SIG-M5 treated with dmso at 0.1 percent for 504 hours (cell line): ENCODE measurements at regions not wholly inside any gene's neighbourhood (a gene's known extent, or its start where the extent isn't known, plus 50 kb on each side); places are given as distances from the start of the nearest gene placed in this dataset.
A peak's percentile ranks its signal among the peaks of the same experiment; 100 is the strongest.
"Not testable (repeated sequence)": the region's sequence is repeated elsewhere in the genome, so short reads cannot be mapped to it uniquely, and the experiment has no call there.

Experiments
- DNase-seq: peaks from one replicate; lab custom pipeline; 2025; ENCODE audit not compliant: unreplicated experiment; lab: John Stamatoyannopoulos, UW

DNA sequence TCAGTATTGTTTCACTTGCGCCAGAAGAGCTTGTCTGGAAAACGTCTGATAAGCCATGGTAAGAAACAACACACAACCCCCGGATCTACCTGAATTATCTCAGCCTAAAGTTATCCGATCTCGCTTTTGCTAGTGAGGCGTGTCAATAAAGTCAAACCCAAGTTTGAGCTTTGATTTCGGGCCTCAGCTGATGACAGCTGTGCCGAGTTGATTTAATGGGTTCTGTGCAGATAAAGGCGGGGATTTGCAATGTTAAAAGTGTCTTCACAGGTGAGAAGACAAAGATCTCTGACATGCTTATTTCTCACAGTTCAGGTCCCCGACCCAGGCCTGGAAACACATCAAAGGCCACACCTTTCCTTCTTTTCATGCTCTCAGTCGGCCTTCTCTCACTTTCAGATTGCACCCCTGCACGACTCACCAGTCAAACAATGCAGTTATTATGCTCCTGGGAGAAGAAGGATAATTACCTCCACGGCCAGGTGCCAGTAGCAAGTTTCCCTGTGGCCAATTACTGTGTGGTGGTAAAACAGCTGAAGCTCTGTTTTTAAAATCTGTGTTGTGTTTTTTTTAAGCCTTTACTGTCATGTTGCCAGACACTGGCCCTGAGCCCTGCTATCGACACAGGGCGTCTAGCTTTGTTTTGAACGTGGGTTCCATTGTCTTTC, 245.3 kb upstream of the RUNX1 start:
- DNase-seq = no peak

DNA sequence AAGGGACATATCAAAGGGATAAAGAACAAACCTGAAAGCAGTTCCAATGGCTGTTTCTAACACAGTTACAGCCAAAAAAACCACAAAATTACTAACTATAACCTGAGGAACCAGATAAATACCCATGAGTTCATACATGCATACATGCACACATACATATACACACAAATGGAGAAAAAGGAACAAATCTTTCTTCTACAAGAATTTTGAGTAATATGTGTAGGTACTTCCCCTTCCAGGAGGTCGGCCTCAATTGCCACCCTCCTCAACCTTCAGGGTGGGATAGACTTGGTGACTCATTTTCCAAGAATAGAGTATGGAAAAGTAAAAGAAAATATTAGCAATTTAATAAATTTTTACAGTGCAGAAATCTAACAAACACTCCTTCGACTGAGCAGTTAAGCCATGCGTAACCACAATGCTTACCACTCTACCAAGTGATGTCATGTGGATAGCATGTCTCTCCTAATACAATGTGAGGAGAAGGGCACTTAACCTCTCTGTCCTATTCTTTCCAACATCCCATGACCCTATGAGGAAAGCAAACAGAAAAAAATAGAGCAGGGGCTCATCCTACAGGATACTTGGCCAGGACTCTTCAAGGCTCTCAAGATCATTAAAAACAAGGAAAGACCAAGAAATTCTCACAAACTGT, 243.0 kb upstream of the RUNX1 start:
- no peak for DNase-seq

DNA sequence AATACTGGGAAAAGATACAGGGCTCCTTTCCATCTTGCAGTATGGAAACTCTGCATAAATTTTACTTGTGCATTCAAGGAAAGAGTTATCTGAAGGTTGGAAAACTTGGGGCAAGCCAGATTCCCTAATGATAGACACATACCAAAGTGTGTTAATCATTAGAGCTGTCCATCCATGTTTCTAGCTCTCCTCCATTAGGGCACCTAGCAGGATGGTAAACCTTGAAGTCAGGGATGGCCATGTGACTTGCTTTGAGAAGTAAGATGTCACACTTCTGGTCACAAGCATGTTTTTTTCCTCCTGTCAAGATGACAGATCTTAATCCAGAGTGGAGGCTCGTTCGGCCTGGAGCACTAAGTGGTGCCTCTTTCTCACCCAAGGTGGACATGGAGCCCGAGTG, 241.9 kb upstream of the RUNX1 start:
- DNase-seq = no peak

DNA sequence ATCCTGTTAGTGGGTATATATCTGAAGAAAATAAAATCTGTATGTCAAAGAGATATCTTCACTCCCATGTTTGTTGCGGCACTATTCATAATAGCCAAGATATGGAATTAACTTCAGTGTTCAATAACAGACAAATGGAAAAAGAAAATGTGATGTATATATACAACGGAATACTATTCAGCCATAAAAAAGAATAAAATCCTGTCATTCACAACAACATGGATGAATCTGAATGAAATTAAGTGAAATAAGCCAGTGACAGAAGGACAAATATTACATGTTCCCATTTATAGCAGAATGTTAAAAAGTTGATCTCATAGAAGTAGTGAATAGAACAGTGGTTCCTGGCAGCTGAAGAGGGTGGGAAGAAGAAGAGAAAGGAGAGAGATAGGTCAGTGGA, 239.1 kb upstream of the RUNX1 start:
- DNase-seq = no peak

DNA sequence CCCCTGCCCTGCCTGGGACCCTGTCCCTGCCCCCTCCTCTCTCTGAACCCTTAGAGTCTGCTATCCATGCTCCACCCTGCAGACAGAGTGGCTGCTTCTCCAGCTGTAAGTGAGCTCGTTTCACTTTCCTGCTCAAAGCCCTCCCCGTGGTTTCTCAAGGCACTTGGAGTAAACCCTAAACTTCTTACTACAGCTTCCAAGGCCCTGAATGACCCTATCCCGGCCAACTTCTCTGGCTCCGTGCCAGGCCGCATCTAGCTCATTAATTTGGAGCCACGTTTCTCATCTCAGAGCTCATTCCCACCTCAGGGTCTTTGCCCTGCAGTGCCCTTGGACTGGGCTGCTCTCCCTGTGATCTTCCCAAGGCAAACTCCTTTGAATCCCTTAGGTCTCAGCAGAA, 235.1 kb upstream of the RUNX1 start:
- DNase-seq = no peak

DNA sequence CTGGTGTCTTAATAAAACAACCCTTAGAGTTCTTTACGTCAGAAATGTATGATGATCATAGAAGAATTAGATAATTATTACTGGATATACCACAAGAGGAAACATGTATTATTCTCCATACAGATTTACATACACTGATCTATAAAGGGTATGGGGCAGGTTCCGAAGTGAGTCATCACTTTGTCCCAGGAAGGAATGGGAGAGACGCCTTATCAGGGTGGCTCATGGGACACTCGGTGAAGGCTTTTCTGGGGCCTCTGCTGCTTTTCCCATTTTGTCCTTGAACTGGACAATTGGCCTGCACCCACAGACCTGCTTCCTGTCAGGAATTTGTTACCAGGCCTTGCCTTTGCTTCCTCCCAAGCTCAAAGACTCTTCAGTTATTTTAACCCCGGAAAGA, 233.8 kb upstream of the RUNX1 start:
- DNase-seq = no peak

DNA sequence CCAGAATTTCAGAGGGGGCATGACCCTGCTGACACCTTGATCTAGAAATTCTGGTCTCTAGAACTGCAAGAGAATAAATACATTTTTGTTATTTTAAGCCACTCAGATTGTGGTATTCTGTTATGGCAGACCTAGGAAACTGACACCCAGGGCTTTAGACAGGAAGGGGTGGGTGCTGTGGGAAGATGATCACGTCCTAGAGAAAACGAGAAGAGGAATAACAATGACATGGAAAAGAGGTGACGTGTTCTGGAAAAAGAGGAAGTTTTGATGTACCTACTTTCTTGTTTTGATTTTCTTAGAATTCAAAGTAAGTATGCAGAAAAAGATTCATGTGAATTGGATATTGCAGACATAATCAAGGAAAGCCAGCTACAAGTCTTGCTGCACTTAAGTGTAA, 232.9 kb upstream of the RUNX1 start:
- no peak for DNase-seq

DNA sequence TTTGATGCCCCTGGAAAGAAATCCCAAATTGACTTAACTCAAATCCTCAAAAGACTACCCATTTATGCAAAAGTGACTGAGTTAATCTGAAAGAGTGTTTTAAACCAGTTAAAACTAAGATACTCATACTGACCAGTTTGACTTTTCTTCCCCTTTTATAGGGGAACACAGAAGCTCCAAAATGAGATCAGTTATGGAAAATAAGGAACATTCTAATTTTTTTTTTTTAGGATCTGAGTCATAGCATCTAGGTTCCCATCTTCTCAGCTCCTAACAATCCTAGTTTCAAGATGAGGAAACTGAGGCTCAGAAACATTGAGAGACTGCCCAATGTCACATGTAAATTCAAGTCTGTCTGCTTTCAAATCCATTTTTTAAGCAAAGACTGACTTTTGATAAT, 231.1 kb upstream of the RUNX1 start:
- DNase-seq = no peak

DNA sequence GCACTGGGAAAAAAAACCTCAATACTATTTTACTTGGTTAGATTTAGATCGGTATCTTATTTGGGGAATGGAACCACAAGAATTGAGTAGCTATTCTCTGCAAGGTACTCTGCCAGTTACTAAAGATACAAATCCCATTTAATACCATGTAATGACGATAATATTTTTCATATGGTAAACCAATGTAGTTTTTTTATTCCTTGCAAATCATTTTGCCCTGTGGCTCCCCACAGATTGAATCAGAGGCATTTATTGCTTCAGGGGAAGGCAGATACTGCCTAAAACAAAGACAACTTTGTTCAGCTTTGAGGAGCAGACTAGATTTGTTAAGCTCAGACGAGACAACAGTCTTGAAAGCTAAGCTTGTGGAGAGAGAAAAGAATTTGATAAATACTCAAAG, 226.7 kb upstream of the RUNX1 start:
- no peak for DNase-seq

DNA sequence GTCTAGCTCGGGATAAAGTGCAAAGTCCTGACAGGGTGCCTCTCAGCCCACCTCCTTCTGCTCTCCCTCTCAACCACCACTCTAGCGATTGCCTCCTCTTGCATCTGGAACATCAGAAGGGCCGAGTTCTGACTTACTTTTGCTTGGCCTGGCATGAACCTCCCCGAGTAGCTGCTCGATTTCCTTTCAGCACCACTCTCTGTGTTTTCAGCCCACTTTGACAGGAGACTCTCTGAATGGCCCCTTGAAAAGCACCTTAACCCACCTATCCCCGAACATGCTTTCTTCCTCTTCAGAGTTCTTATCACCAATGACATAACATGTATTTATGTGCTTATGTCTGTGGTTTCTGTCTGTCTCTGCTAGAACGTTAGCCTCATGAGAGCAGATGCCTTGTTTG, 225.8 kb upstream of the RUNX1 start:
- DNase-seq = no peak

DNA sequence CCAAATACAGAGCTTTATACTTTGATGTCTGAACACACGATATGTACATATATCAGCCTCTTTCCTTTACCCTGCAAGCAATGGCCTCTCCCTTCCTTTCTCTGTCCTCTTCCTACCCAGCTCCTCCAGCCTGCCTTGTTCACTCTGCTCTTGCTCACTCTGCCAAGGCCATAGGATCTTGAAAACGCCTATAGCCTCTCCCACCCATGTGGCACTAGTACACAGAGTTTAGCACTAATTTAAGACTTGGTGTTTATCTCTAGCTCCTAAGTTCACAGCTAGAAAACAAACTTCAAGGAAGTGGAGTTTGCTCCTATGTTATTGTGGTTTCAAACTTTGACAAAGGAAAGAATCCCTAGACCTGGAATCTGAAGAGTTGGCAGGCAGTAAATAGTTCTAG, 225.0 kb upstream of the RUNX1 start:
- DNase-seq = no peak

DNA sequence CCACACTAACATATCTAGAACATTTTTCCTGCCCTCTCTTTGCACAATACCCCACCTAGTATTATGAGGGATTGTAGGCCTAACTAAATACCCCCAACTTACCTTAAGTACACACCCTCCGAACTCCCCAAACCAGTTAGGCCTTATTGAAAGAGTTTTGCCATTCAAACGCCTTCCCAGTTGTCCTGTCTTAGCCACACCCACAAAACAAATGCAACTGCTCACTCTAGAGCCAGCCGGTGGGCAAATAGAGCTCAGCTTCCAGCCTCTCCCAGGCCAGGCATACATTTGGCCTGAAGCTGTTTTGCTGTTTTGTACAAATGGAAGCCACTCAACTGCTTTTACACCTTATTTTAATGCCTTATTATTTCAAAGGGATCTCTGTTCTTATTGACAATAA, 224.2 kb upstream of the RUNX1 start:
- peak; percentile 40 for DNase-seq

DNA sequence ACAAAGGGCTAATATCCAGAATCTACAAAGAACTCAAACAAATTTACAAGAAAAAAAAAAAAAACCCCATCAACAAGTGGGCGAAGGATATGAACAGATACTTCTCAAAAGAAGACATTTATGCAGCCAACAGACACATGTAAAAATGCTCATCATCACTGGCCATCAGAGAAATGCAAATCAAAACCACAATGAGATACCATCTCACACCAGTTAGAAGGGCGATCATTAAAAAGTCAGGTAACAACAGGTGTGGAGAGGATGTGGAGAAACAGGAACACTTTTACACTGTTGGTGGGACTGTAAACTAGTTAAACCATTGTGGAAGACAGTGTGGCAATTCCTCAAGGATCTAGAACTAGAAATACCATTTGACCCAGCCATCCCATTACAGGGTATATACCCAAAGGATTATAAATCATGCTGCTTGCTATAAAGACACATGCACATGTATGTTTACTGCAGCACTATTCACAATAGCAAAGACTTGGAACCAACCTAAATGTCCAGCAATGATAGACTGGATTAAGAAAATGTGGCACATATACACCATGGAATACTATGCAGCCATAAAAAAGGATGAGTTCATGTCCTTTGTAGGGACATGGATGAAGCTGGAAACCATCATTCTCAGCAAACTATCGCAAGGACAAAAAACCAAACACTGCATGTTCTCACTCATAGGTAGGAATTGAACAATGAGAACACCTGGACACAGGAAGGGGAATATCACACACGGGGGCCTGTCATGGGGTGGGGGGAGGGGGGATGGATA, 222.4 kb upstream of the RUNX1 start:
- not testable (repeated sequence) for DNase-seq

DNA sequence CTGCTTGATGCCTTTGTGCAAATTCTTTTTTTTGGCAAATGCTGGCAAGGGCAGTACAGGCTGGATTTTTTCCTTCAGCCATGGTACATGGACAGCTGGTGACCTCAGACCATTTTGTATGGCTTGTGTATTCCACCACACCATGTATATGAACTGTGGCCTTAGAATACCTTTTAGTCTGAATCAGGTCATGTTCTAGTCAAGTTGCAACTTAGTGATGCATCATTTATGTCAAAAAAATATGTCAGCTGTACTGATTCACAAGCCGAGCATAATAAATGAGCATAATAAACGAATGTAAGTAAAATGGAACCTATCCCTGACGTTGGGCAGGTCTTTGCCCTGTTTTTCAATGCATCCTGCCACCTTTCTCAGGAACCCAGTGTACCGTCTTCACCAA, 219.7 kb upstream of the RUNX1 start:
- DNase-seq = no peak

DNA sequence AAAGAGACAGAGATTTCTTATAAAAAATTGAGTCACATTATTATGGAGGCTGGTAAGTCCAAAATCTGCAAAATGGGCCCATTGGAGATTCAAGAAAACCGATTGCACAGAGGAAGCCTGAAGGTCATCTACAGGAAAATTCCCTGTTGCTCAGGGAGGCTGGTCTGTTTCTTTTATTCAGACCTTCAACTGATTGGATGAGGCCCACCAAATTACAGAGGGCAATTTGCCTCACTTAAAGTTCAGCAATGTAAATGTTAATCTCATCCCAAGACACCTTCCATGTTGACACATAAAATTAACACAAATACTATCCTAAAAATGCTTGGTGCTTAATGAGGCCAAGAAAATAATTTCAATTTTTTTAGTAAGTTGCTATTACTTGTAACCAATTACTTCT, 219.2 kb upstream of the RUNX1 start:
- DNase-seq = no peak

DNA sequence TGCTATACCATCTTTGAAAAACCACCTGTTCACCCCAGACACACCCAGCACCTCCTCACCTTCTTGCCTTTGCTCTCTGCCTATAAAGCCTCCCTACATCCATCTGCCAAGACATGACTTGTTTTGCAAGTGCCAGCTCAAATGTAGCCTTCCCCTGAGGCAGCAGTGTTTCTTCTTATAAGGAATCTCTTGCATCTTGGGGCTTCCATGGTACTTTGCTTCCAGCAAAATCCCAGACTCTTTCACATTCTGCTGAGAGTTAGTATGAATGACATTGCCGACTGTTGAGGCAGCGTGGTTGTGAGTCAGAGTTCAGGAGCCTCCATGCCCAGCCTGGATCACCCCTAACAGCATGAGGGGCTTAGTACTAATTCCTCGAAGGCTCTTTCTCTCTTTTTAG, 217.4 kb upstream of the RUNX1 start:
- no peak for DNase-seq

DNA sequence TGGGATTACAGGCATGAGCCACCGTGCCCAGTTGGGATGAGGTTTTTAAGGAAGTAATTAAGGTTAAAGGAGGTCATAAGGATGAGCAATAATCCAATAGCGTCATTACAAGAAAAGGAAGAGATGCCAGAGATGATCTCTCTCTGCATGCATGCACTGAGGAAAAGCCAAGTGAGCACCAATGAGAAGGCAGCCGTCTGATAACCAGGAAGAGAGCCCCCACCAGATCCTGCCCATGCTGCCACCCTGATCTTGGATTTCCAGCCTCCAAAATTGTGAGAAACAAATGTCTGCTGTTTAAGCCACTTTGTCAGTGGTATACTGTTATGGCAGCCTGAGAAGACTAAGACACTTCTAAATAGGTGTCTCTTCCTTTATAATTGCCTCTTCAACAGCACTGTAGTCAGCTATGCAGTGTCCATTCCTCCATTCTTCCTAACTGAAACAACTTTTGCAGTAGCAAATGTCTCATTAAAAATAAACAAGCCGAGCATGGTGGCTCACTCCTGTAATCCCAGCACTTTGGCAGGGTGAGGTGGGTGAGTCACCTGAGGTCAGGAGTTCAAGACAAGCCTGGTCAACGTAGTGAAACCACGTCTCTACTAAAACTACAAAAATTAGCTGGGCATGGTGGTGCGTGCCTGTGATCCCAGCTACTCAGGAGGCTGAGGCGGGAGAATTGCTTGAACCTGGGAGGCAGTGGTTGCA, 216.2 kb upstream of the RUNX1 start:
- DNase-seq = no peak

DNA sequence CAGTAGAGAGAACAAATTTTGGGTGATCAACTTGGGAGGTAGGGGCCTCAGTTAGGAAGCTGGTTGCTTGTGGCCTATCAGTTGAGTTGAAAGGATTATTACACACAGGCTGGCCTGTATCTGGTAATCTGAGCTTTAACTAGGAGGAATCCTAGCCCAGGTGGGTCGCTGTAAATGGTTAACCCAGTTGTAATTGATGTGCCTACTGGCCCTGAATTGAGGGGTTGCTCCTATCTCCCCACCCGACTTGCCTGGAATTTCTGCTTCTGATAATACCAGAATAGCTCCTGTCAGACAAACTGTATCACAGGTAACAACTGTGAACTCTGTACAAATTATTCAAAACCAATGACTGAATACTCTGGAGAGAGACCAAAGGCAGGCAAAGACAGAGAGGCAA, 210.4 kb upstream of the RUNX1 start:
- no peak for DNase-seq

DNA sequence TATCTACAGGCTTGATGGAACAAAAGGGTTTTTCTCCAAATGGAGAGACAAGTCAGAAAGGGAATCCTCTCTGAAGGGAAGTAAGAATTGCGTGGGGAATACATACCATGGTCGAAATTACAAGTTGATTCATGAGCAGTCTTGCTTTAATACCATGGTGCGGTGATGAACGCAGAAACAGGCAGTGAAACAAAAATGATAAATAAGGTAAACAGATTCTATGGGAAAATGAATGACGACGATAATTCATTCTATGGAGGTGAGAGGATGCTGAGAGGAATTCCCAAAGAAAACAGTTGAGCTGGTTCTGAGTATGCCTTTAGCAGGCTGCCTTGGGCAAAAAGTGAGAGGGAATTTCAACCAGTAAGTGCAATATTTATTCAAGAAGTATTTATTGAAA, 209.4 kb upstream of the RUNX1 start:
- DNase-seq = no peak

DNA sequence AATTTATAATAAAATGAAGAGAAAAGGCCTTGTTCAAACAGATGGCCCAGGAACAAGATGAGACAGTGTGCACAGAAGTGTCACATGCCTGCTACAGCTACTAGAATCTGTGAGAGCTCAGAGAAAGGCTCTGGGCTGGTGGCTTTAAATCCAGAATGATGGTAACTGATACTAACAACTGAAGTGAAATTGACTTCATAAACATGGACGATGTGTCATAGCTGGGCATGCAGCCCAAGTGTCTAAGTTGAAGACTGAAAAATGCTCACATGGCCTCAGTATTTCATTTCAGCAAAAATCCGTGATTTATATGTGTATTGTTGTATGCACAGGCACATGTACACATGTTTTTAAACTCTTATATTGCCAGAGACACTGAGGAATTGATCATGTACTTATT, 208.3 kb upstream of the RUNX1 start:
- DNase-seq = no peak

DNA sequence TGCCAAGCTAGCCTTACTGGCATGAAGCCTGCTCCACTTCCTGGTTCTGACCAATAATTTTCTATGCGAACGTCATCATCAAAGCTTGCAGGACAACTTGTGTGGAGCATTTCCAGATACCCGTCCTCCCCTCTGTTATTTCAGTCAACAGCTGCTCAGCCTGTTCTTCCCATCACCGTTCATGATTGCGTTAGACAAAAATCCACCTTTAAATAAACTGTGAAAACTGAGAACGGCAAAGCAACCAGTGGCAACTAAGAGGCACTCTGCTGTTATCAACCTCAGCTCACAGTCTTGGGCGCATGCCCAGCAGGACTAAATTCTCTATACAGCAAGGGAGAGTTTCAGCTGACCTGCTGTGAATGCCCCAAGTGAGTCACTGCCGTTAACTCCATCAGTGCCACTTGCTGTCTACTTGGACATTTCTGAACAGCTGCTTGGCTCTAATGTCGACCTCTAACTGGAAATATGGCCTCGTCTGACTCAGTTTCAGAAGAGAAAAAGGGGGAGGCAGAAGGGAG, 207.4 kb upstream of the RUNX1 start:
- DNase-seq = peak; percentile 61

DNA sequence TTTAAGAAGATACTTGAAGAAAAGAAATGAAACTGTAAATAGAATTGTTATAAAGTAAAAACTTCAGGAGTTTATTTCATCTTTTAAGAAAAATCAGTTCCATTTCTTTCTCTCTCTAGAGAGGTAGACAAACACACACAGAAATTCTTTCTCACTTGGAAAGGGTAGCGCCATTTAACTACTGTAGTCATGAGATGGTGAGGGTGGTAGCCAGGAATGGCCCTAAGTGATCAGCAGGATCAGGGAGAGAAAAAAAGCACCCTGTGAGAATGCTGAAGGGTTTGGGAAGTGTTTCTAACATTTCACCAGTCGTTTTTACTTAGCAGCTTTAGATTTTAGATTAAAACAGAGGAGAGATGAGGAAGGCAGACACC, 205.7 kb upstream of the RUNX1 start:
- DNase-seq = no peak
